ENCODE measurements at regions not wholly inside any gene's neighbourhood (a gene's known extent, or its start where the extent isn't known, plus 50 kb on each side); places are given as distances from the start of the nearest gene placed in this dataset.
"Not testable (repeated sequence)": the region's sequence is repeated elsewhere in the genome, so short reads cannot be mapped to it uniquely, and the experiment has no call there.

GRCh38 chrX:45557387-45557786 lies 356.7 kb upstream of the DIPK2B start:
- Histone ChIP-seq H3K4me2 (ENCODE audit: low read length) (no peak overlapping the region), H3K9me2 (ENCODE audit: low read depth, low read length) (no peaks in the 10 kb centered on the region), H3K4me1 (ENCODE audit: insufficient read depth, low read length, severe bottlenecking) (no peaks in the 10 kb centered on the region), H3K79me2 (ENCODE audit: insufficient read depth, low read length) (no peaks in the 10 kb centered on the region), H3F3A (ENCODE audit: insufficient read depth, low read length) (no peaks in the 10 kb centered on the region), H3K9ac (ENCODE audit: low read length) (no peak overlapping the region), H3K9me3 (ENCODE audit: low read length) (no peaks in the 10 kb centered on the region), H3K36me3 (ENCODE audit: insufficient read depth, low read length) (no peaks in the 10 kb centered on the region), H3K27ac (ENCODE audit: low read depth, low read length, poor library complexity, severe bottlenecking) (no peak overlapping the region), H4K20me1 (ENCODE audit: insufficient read depth, low read length) (no peaks in the 10 kb centered on the region), H3K27me3 (ENCODE audit: insufficient read depth, low read length) (no peaks in the 10 kb centered on the region), H2AFZ (ENCODE audit: low read length) (no peak overlapping the region), H3K4me3 (ENCODE audit: low read depth, low read length, poor library complexity, severe bottlenecking) (no peak overlapping the region)
- no peak for TF ChIP-seq EZH2 (IDR thresholded peaks at IDR 0.05; ENCODE audit: borderline replicate concordance, low read length)
- TF ChIP-seq CTCF (IDR thresholded peaks at IDR 0.05; ENCODE audit: low read length), result no peak

GRCh38 chrX:45554736-45555135 lies 354.1 kb upstream of the DIPK2B start:
- no peak overlapping the region for H3K9ac ChIP-seq (ENCODE audit: low read length)
- H2AFZ ChIP-seq (ENCODE audit: low read length), result no peak overlapping the region
- H3K4me2 ChIP-seq (ENCODE audit: low read length), result no peak overlapping the region
- H3K4me3 ChIP-seq (ENCODE audit: low read depth, low read length, poor library complexity, severe bottlenecking), result no peak overlapping the region
- H3K27ac ChIP-seq (ENCODE audit: low read depth, low read length, poor library complexity, severe bottlenecking), result no peak overlapping the region
- H3K27me3 ChIP-seq (ENCODE audit: insufficient read depth, low read length), result no peaks in the 10 kb centered on the region
- no peak for TF ChIP-seq CTCF (IDR thresholded peaks at IDR 0.05; ENCODE audit: low read length)
- TF ChIP-seq EZH2 (IDR thresholded peaks at IDR 0.05; ENCODE audit: borderline replicate concordance, low read length), result no peak
- H3K9me3 ChIP-seq (ENCODE audit: low read length), result no peaks in the 10 kb centered on the region
- no peaks in the 10 kb centered on the region for H3K79me2 ChIP-seq (ENCODE audit: insufficient read depth, low read length)
- H4K20me1 ChIP-seq (ENCODE audit: insufficient read depth, low read length), result no peaks in the 10 kb centered on the region
- H3K4me1 ChIP-seq (ENCODE audit: insufficient read depth, low read length, severe bottlenecking), result no peaks in the 10 kb centered on the region
- no peaks in the 10 kb centered on the region for H3F3A ChIP-seq (ENCODE audit: insufficient read depth, low read length)
- H3K36me3 ChIP-seq (ENCODE audit: insufficient read depth, low read length), result no peaks in the 10 kb centered on the region
- no peaks in the 10 kb centered on the region for H3K9me2 ChIP-seq (ENCODE audit: low read depth, low read length)

GRCh38 chrX:45553417-45553816 lies 352.7 kb upstream of the DIPK2B start:
- no peak overlapping the region for H3K4me2 ChIP-seq (ENCODE audit: low read length)
- H3K27ac ChIP-seq (ENCODE audit: low read depth, low read length, poor library complexity, severe bottlenecking), result no peak overlapping the region
- no peak overlapping the region for H3K4me3 ChIP-seq (ENCODE audit: low read depth, low read length, poor library complexity, severe bottlenecking)
- H4K20me1 ChIP-seq (ENCODE audit: insufficient read depth, low read length), result no peaks in the 10 kb centered on the region
- H3K36me3 ChIP-seq (ENCODE audit: insufficient read depth, low read length), result no peaks in the 10 kb centered on the region
- no peaks in the 10 kb centered on the region for H3K27me3 ChIP-seq (ENCODE audit: insufficient read depth, low read length)
- no peaks in the 10 kb centered on the region for H3F3A ChIP-seq (ENCODE audit: insufficient read depth, low read length)
- no peak overlapping the region for H2AFZ ChIP-seq (ENCODE audit: low read length)
- no peak for TF ChIP-seq CTCF (IDR thresholded peaks at IDR 0.05; ENCODE audit: low read length)
- TF ChIP-seq EZH2 (IDR thresholded peaks at IDR 0.05; ENCODE audit: borderline replicate concordance, low read length), result no peak
- H3K4me1 ChIP-seq (ENCODE audit: insufficient read depth, low read length, severe bottlenecking), result no peaks in the 10 kb centered on the region
- H3K9ac ChIP-seq (ENCODE audit: low read length), result no peak overlapping the region
- H3K9me2 ChIP-seq (ENCODE audit: low read depth, low read length), result no peaks in the 10 kb centered on the region
- no peaks in the 10 kb centered on the region for H3K9me3 ChIP-seq (ENCODE audit: low read length)
- no peaks in the 10 kb centered on the region for H3K79me2 ChIP-seq (ENCODE audit: insufficient read depth, low read length)

GRCh38 chrX:45546697-45547096 lies 346.0 kb upstream of the DIPK2B start:
- not testable (repeated sequence) for H3K79me2 ChIP-seq (ENCODE audit: insufficient read depth, low read length); H3K27me3 ChIP-seq (ENCODE audit: insufficient read depth, low read length); H3K36me3 ChIP-seq (ENCODE audit: insufficient read depth, low read length); H3K9me2 ChIP-seq (ENCODE audit: low read depth, low read length); H3K27ac ChIP-seq (ENCODE audit: low read depth, low read length, poor library complexity, severe bottlenecking); H4K20me1 ChIP-seq (ENCODE audit: insufficient read depth, low read length); H3K4me3 ChIP-seq (ENCODE audit: low read depth, low read length, poor library complexity, severe bottlenecking); H3K4me2 ChIP-seq (ENCODE audit: low read length); H3K4me1 ChIP-seq (ENCODE audit: insufficient read depth, low read length, severe bottlenecking); H3K9ac ChIP-seq (ENCODE audit: low read length); H2AFZ ChIP-seq (ENCODE audit: low read length); H3F3A ChIP-seq (ENCODE audit: insufficient read depth, low read length); H3K9me3 ChIP-seq (ENCODE audit: low read length)

Measured in OCI-LY1 (cell line).